NT2/D1 (cell line): ENCODE measurements at regions not wholly inside any gene's neighbourhood (a gene's known extent, or its start where the extent isn't known, plus 50 kb on each side); places are given as distances from the start of the nearest gene placed in this dataset.

Experiments used
- DNase-seq: peaks from one replicate; pipeline ENCODE4 v3.0.0-alpha.2; 2011; ENCODE audit warnings: low read depth, low spot score
- H3K27me3 ChIP-seq: 2 replicates; pipeline ENCODE4 v1.6.0; 2011; ENCODE audit warnings: mild to moderate bottlenecking; ENCODE audit not compliant: insufficient read length, insufficient read depth
- H3K36me3 ChIP-seq: 2 replicates; pipeline ENCODE4 v1.6.1; 2011; ENCODE audit warnings: mild to moderate bottlenecking, low read length, mixed read lengths; ENCODE audit not compliant: insufficient read depth, insufficient read length
- H3K4me1 ChIP-seq: 2 replicates; pipeline ENCODE4 v1.5.1; 2011; ENCODE audit not compliant: insufficient read depth, insufficient read length
- H3K4me3 ChIP-seq: 2 replicates; pipeline ENCODE4 v1.5.1; 2011; ENCODE audit warnings: low read depth; ENCODE audit not compliant: insufficient read length
- H3K9ac ChIP-seq: 2 replicates; pipeline ENCODE4 v1.6.0; 2011; ENCODE audit warnings: low read depth; ENCODE audit not compliant: insufficient read length
- H3K9me3 ChIP-seq: 2 replicates; pipeline ENCODE4 v1.5.1; 2011; ENCODE audit warnings: mild to moderate bottlenecking, low read length; ENCODE audit not compliant: insufficient read depth
- SUZ12 ChIP-seq: IDR thresholded peaks from 2 replicates; pipeline ENCODE4 v1.6.1; 2011; ENCODE audit not compliant: insufficient read length, insufficient read depth; ENCODE audit errors: extremely low read depth
- YY1 ChIP-seq: IDR thresholded peaks from 2 replicates; pipeline ENCODE4 v1.6.1; 2011; ENCODE audit not compliant: insufficient read length, insufficient read depth
- ZNF274 ChIP-seq: IDR thresholded peaks from 2 replicates; pipeline ENCODE4 v1.6.1; 2011; ENCODE audit warnings: mild to moderate bottlenecking, low read depth, low read length

DNA sequence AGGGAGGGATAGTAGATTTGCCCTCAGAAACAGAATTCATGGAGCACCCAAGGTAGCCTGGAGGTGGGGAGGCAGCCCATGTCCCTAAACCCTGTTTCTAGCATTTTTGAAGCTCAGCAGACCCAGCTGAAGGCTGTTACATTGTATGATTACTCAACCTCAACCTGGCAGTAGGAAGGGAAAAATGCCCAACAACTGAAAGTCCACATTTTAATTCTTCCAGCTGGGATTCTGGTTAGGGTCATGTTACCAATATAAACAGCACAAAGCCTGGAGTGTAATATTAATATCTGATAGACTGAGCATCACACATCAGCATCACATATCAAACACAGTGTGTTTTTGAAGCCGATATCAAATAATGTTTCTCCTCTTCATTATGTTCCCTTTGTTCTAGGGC is 437.0 kb downstream of the HRH4 start:
- Histone ChIP-seq H3K9ac (no peak overlapping the region), H3K4me3 (no peak overlapping the region), H3K27me3 (no peaks in the 10 kb centered on the region), H3K4me1 (no peaks in the 10 kb centered on the region), H3K9me3 (no peaks in the 10 kb centered on the region), H3K36me3 (no peaks in the 10 kb centered on the region)
- no peak for TF ChIP-seq SUZ12
- TF ChIP-seq YY1, result no peak
- TF ChIP-seq ZNF274, result no peak
- DNase-seq, result no peak

DNA sequence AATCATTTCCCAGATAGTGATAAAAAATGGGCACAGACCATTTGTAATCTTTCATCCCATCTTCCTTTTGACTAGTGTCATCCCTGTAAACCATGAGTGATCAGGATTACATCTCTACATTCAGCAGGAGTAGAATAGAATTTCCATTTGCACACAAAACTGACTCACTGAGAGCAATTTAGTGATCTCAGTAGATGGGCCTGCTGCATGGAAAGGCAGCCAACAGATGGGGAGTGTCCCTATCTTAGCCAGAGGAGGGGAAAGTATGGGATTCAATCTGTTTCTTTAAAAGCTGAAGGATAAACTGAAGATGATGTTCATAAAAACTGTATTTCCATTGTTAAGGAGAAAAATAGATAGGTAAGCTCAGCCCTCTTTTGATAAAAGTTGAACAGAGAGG is 441.7 kb downstream of the ZNF521 start:
- no peaks in the 10 kb centered on the region for H3K9me3 ChIP-seq
- H3K4me1 ChIP-seq, result no peaks in the 10 kb centered on the region
- no peaks in the 10 kb centered on the region for H3K27me3 ChIP-seq
- no peaks in the 10 kb centered on the region for H3K36me3 ChIP-seq
- no peak for DNase-seq
- TF ChIP-seq YY1 (no peak), ZNF274 (no peak), SUZ12 (no peak)
- no peak overlapping the region for H3K9ac ChIP-seq
- H3K4me3 ChIP-seq, result no peak overlapping the region

DNA sequence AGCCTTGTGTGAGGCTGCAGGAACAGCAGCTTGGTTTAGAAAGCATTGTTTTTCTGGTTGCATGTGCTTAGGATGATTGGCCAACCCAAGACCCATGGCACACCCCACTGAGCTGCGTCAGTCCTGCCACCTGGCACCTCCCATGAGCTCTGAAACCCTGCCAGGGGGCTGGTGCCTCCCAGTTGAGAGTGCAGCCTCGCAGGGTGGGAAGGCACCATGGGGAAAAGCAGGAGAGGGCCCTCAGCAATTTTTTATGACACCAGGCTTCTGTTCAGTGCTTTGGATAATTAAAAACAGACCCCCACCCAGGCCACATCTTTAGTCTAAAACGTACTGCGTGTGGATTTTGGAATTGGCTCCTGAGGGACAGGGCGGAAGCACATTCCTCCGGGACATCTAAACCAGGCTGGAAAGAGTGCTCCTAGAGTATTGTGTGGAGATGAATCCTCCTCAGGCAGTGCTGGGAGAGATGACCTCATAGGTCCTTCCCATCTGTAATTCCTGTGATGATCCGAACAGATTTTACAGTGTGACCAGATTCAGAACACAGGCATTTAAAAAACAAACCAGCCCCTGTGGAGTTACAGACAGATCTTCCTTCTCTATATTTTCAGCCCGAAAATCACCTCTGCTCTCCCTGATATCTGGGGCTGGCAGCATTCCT is 438.3 kb downstream of the ZNF521 start:
- Histone ChIP-seq H3K4me1 (no peaks in the 10 kb centered on the region), H3K9ac (no peak overlapping the region), H3K4me3 (no peak overlapping the region), H3K36me3 (no peaks in the 10 kb centered on the region), H3K9me3 (no peaks in the 10 kb centered on the region), H3K27me3 (no peaks in the 10 kb centered on the region)
- TF ChIP-seq YY1 (no peak), SUZ12 (no peak), ZNF274 (no peak)
- DNase-seq, result no peak

DNA sequence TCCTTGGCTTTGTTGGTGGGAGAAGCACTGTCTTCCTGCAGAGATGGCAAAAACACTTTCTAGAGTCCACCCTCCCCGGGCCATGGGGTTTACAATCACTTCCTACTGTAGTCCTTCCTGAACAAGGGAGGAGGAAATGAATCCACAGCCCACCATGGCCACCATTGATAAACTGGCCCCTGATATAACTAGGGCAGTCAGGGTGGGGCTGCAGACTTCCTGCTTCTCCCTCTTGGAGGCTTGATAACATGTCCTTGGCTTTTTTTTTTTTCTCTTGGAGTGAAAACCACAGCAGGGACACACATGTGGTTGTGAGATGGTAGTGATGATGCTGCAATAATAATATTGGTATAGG is 437.8 kb downstream of the ZNF521 start:
- Histone ChIP-seq H3K9me3 (no peaks in the 10 kb centered on the region), H3K27me3 (no peaks in the 10 kb centered on the region), H3K4me3 (no peak overlapping the region), H3K4me1 (no peaks in the 10 kb centered on the region), H3K36me3 (no peaks in the 10 kb centered on the region), H3K9ac (no peak overlapping the region)
- TF ChIP-seq ZNF274 (no peak), YY1 (no peak), SUZ12 (no peak)
- no peak for DNase-seq

DNA sequence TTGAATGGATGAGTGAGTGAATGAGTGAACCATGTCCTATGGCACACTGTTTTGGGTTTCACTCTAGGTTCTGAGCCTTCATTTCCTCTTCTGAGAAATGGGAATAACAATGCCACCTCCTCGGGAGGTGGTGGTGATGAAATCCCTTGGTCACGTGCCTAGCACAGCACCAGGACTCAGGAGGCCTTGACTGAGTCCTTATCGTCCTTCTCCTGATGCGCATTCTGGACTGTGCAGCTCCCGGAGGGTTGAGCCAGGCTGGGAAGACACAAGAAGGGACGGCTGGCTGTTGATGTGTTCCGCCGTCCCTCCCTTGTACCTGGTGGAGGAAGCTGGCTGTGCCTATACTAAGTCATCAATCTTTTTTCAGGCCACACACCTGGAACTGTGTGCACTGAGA is 437.3 kb downstream of the ZNF521 start:
- Histone ChIP-seq H3K9ac (no peak overlapping the region), H3K4me1 (no peaks in the 10 kb centered on the region)

DNA sequence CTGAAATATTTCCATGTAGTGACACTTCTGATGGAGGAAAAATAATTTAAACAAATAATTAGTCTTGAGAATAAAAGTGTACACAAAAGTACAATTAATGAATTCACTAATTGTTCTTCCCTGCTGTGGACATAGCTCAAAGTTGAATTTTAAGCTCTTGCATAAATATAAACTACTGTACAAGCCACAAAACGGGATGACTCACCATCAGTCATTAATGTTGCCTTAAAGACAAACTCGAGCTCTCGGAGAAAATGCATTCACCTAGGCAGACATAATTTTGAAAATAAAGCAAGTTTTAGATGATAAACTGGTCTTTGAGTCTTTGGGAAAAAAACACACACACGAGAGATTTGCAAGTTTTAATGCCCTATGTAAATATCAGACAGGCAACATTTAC is 436.4 kb downstream of the ZNF521 start:
- TF ChIP-seq ZNF274 (no peak), YY1 (no peak), SUZ12 (no peak)
- Histone ChIP-seq H3K9me3 (no peaks in the 10 kb centered on the region), H3K4me3 (no peak overlapping the region), H3K9ac (no peak overlapping the region), H3K36me3 (no peaks in the 10 kb centered on the region), H3K4me1 (no peaks in the 10 kb centered on the region), H3K27me3 (no peaks in the 10 kb centered on the region)
- no peak for DNase-seq

More for the DNA sequence above, 437.3 kb downstream of the ZNF521 start:
- TF ChIP-seq SUZ12 (no peak), YY1 (no peak), ZNF274 (no peak)
- H3K4me3 ChIP-seq, result no peak overlapping the region
- no peaks in the 10 kb centered on the region for H3K27me3 ChIP-seq
- no peaks in the 10 kb centered on the region for H3K36me3 ChIP-seq
- H3K9me3 ChIP-seq, result no peaks in the 10 kb centered on the region
- no peak for DNase-seq

DNA sequence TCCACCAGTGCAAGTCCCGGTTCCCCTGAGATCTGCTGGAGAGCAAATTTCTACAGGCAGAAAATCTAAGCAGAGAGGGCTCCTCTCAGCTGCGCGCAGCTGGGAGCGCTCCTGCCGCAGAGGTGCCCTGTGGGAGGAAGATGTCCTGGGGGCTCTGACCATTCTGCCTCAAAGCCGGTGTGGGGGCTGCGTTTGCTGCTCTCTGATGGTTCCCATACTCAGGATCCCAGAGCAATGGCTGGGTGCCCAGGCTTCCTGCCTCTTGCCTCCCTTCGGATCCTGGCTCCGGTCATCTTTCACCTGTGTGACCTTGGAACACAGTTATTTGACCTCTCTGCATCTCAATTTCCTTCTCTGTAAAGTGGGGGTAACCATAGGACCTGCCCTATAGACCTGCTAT is 434.2 kb downstream of the ZNF521 start:
- no peaks in the 10 kb centered on the region for H3K9me3 ChIP-seq
- no peaks in the 10 kb centered on the region for H3K36me3 ChIP-seq
- no peak overlapping the region for H3K9ac ChIP-seq
- DNase-seq, result no peak
- no peaks in the 10 kb centered on the region for H3K27me3 ChIP-seq
- H3K4me3 ChIP-seq, result no peak overlapping the region
- no peaks in the 10 kb centered on the region for H3K4me1 ChIP-seq
- TF ChIP-seq SUZ12 (no peak), ZNF274 (no peak), YY1 (no peak)

DNA sequence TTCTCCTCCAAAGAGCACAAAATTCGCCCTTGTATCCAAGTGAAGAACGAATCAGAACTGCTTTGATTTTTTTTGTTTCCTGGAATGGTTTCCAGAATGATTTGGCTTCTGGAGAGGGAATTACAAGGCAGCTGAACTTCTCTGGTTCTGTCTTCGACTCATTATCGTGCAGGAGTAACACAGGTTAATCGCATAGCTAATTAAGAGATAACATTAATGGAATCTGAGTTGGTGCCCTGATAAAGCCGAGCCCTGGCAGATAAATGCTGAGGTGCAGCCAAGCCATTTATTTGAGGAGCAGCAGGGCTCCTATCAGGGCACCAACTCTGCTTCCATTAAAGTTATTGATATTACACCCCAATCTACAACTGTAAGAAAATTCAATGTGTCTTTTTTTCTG is 433.7 kb downstream of the ZNF521 start:
- H3K4me3 ChIP-seq, result no peak overlapping the region
- no peaks in the 10 kb centered on the region for H3K36me3 ChIP-seq
- no peaks in the 10 kb centered on the region for H3K9me3 ChIP-seq
- H3K9ac ChIP-seq, result no peak overlapping the region
- no peaks in the 10 kb centered on the region for H3K27me3 ChIP-seq
- TF ChIP-seq ZNF274, result no peak
- no peak for TF ChIP-seq YY1
- TF ChIP-seq SUZ12, result no peak
- no peak for DNase-seq
- no peaks in the 10 kb centered on the region for H3K4me1 ChIP-seq
